ENCODE measurements at regions not wholly inside any gene's neighbourhood (a gene's known extent, or its start where the extent isn't known, plus 50 kb on each side); places are given as distances from the start of the nearest gene placed in this dataset.

DNA sequence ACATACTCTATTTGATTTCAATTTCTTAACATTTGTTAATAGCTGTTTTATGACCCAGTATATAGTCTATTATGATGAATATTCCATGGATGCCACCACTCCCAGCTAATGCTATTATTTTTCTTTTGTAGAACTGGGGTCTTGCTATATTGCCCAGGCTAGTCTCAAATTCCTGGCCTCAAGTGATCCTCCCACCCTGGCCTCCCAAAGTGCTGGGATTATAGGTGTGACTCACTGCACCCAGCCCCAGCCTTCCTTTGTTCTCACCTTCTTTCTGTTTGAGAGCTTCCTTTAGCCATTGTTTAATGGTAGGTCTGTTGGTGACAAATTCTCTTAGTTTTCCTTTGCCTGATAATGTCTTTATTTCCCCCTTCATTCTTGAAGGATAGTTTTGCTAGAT lies 52.9 kb upstream of the AMOTL1 start:
- H3K4me3 ChIP-seq (ENCODE audit: control extremely low read depth in 1 of 5, extremely low read depth in 1 of 5, insufficient read depth in 1 of 5, low read depth in 2 of 5, low read length in 4 of 5), result no peak overlapping the region
- H3K9ac ChIP-seq (ENCODE audit: low read length), result no peak overlapping the region
- no peaks in the 10 kb centered on the region for H3K36me3 ChIP-seq (replicated peaks in 1 of 2; ENCODE audit: control extremely low read depth in 1 of 2, control insufficient read depth in 1 of 2, extremely low read depth in 1 of 2, insufficient read depth in 2 of 2, low read length in 1 of 2)
- no peak for DNase-seq
- Mint-ChIP-seq H3K4me1 (no peaks in the 10 kb centered on the region), H3K27me3 (peaks cover 25% of the 10 kb centered on the region), H3K9me3 (ENCODE audit: insufficient read depth) (no peaks in the 10 kb centered on the region), H3K4me3 (no peak overlapping the region), H3K27ac (no peak overlapping the region)
- intact Hi-C loops (cut with micrococcal nuclease), result no loop called here
- H3K27me3 ChIP-seq (replicated peaks in 1 of 4; ENCODE audit: control extremely low read depth in 1 of 4, control insufficient read depth in 3 of 4, insufficient read depth in 4 of 4, low read length in 3 of 4), result peaks cover 0 to 3% (median 0%) of the 10 kb centered on the region in 4 experiments
- no peaks in the 10 kb centered on the region for H3K4me1 ChIP-seq (ENCODE audit: control insufficient read depth in 2 of 2, insufficient read depth in 2 of 2, low read length in 2 of 2)
- no peaks in the 10 kb centered on the region for H4K20me1 ChIP-seq (ENCODE audit: control insufficient read depth, insufficient read depth, low read length, poor library complexity, severe bottlenecking)
- no peak overlapping the region for H2AFZ ChIP-seq (ENCODE audit: insufficient read depth, low read depth, low read length, poor library complexity, severe bottlenecking)
- TF ChIP-seq, protein P1, sequence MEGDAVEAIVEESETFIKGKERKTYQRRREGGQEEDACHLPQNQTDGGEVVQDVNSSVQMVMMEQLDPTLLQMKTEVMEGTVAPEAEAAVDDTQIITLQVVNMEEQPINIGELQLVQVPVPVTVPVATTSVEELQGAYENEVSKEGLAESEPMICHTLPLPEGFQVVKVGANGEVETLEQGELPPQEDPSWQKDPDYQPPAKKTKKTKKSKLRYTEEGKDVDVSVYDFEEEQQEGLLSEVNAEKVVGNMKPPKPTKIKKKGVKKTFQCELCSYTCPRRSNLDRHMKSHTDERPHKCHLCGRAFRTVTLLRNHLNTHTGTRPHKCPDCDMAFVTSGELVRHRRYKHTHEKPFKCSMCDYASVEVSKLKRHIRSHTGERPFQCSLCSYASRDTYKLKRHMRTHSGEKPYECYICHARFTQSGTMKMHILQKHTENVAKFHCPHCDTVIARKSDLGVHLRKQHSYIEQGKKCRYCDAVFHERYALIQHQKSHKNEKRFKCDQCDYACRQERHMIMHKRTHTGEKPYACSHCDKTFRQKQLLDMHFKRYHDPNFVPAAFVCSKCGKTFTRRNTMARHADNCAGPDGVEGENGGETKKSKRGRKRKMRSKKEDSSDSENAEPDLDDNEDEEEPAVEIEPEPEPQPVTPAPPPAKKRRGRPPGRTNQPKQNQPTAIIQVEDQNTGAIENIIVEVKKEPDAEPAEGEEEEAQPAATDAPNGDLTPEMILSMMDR (IDR thresholded peaks at IDR 0.05), result no peak
- no peak for TF ChIP-seq EZH2 (IDR thresholded peaks at IDR 0.05; ENCODE audit: borderline replicate concordance, insufficient read depth, low read depth, low read length, poor library complexity, severe bottlenecking)
- H3K9me3 ChIP-seq (ENCODE audit: control extremely low read depth in 1 of 3, control insufficient read depth in 2 of 3, insufficient read depth in 1 of 3, low read length in 2 of 3), result no peaks in the 10 kb centered on the region
- POLR2A ChIA-PET, result no interaction called here
- H3K4me2 ChIP-seq (replicated peaks; ENCODE audit: low read depth, low read length, poor library complexity, severe bottlenecking), result no peak overlapping the region
- CTCF ChIA-PET, result no interaction called here
- H3K79me2 ChIP-seq (ENCODE audit: control insufficient read depth, insufficient read depth, low read length), result no peaks in the 10 kb centered on the region
- H3K27ac ChIP-seq (ENCODE audit: low read length in 2 of 2), result no peak overlapping the region
- ATAC-seq (ENCODE audit: low read depth), result no peak

- Mint-ChIP-seq H3K4me3 (no peak overlapping the region), H3K27ac (no peak overlapping the region), H3K9me3 (ENCODE audit: insufficient read depth) (no peaks in the 10 kb centered on the region), H3K27me3 (peaks cover 33% of the 10 kb centered on the region), H3K4me1 (no peaks in the 10 kb centered on the region)
- no peak overlapping the region for H3K9ac ChIP-seq (ENCODE audit: low read length)
- no peak overlapping the region for H3K4me3 ChIP-seq (ENCODE audit: control extremely low read depth in 1 of 5, extremely low read depth in 1 of 5, insufficient read depth in 1 of 5, low read depth in 2 of 5, low read length in 4 of 5)
- ATAC-seq (ENCODE audit: low read depth) (no peak), DNase-seq (no peak)
- H3K9me3 ChIP-seq (ENCODE audit: control extremely low read depth in 1 of 3, control insufficient read depth in 2 of 3, insufficient read depth in 1 of 3, low read length in 2 of 3), result no peaks in the 10 kb centered on the region
- peaks cover 0 to 3% (median 0%) of the 10 kb centered on the region in 4 experiments for H3K27me3 ChIP-seq (replicated peaks in 1 of 4; ENCODE audit: control extremely low read depth in 1 of 4, control insufficient read depth in 3 of 4, insufficient read depth in 4 of 4, low read length in 3 of 4)
- intact Hi-C loops (cut with micrococcal nuclease), result no loop called here
- no peak overlapping the region for H3K27ac ChIP-seq (ENCODE audit: low read length in 2 of 2)
- POLR2A ChIA-PET, result no interaction called here
- H3K4me1 ChIP-seq (ENCODE audit: control insufficient read depth in 2 of 2, insufficient read depth in 2 of 2, low read length in 2 of 2), result no peaks in the 10 kb centered on the region
- CTCF ChIA-PET, result no interaction called here
- no peak overlapping the region for H2AFZ ChIP-seq (ENCODE audit: insufficient read depth, low read depth, low read length, poor library complexity, severe bottlenecking)
- TF ChIP-seq EZH2 (IDR thresholded peaks at IDR 0.05; ENCODE audit: borderline replicate concordance, insufficient read depth, low read depth, low read length, poor library complexity, severe bottlenecking), result no peak
- TF ChIP-seq, protein P1 (IDR thresholded peaks at IDR 0.05), result no peak
- H3K79me2 ChIP-seq (ENCODE audit: control insufficient read depth, insufficient read depth, low read length), result no peaks in the 10 kb centered on the region
- H4K20me1 ChIP-seq (ENCODE audit: control insufficient read depth, insufficient read depth, low read length, poor library complexity, severe bottlenecking), result no peaks in the 10 kb centered on the region
- H3K4me2 ChIP-seq (replicated peaks; ENCODE audit: low read depth, low read length, poor library complexity, severe bottlenecking), result no peak overlapping the region
- H3K36me3 ChIP-seq (replicated peaks in 1 of 2; ENCODE audit: control extremely low read depth in 1 of 2, control insufficient read depth in 1 of 2, extremely low read depth in 1 of 2, insufficient read depth in 2 of 2, low read length in 1 of 2), result no peaks in the 10 kb centered on the region
Measured at GRCh38 chr11:94717667-94718066, 50.5 kb upstream of the AMOTL1 start.
